Kidney epithelial cell (primary cell): ENCODE measurements at regions not wholly inside any gene's neighbourhood (a gene's known extent, or its start where the extent isn't known, plus 50 kb on each side); places are given as distances from the start of the nearest gene placed in this dataset.

ENCODE experiments used
- DNase-seq: peaks from one replicate; pipeline ENCODE4 v3.0.0-alpha.2; 2010; ENCODE audit warnings: low read depth
- H3K27me3 ChIP-seq: 2 replicates; pipeline ENCODE4 v1.6.0; 2011; ENCODE audit warnings: low read length; ENCODE audit not compliant: control insufficient read depth, insufficient read depth
- H3K36me3 ChIP-seq: 2 replicates; pipeline ENCODE4 v1.5.1; 2011; ENCODE audit warnings: low read length; ENCODE audit not compliant: control insufficient read depth, insufficient read depth
- H3K4me3 ChIP-seq: 2 replicates; pipeline ENCODE4 v1.5.1; 2011; ENCODE audit warnings: low read depth, mild to moderate bottlenecking, control low read depth, low read length
- CTCF ChIP-seq: IDR thresholded peaks from 2 replicates; pipeline ENCODE4 v1.5.1; 2011; ENCODE audit warnings: mild to moderate bottlenecking, moderate library complexity, low read length, control low read depth, inconsistent platforms; ENCODE audit not compliant: insufficient read depth, poor library complexity, severe bottlenecking

GRCh38 chr5:96043446-96043845 lies 81.8 kb upstream of the ELL2 start:
- Histone ChIP-seq H3K27me3 (no peaks in the 10 kb centered on the region), H3K4me3 (no peak overlapping the region), H3K36me3 (no peaks in the 10 kb centered on the region)
- no peak for TF ChIP-seq CTCF
- no peak for DNase-seq

GRCh38 chr5:96037128-96037527 lies 75.5 kb upstream of the ELL2 start:
- DNase-seq = no peak
- H3K27me3 ChIP-seq = no peaks in the 10 kb centered on the region
- no peaks in the 10 kb centered on the region for H3K36me3 ChIP-seq
- H3K4me3 ChIP-seq = no peak overlapping the region
- no peak for TF ChIP-seq CTCF

- no peaks in the 10 kb centered on the region for H3K27me3 ChIP-seq
- TF ChIP-seq CTCF = no peak
- no peak for DNase-seq
- no peaks in the 10 kb centered on the region for H3K36me3 ChIP-seq
- no peak overlapping the region for H3K4me3 ChIP-seq
These were observed 74.7 kb upstream of the ELL2 start for GRCh38 chr5:96036301-96036700.

- Histone ChIP-seq H3K4me3 (no peak overlapping the region), H3K36me3 (no peaks in the 10 kb centered on the region), H3K27me3 (no peaks in the 10 kb centered on the region)
- TF ChIP-seq CTCF = no peak
- DNase-seq = no peak
These were observed 74.1 kb upstream of the ELL2 start for GRCh38 chr5:96035796-96036195.

- no peaks in the 10 kb centered on the region for H3K27me3 ChIP-seq
- no peak overlapping the region for H3K4me3 ChIP-seq
- no peaks in the 10 kb centered on the region for H3K36me3 ChIP-seq
- DNase-seq = no peak
- no peak for TF ChIP-seq CTCF
These were observed 71.5 kb upstream of the ELL2 start for GRCh38 chr5:96033116-96033515.

- Histone ChIP-seq H3K36me3 (no peaks in the 10 kb centered on the region), H3K4me3 (no peak overlapping the region), H3K27me3 (no peaks in the 10 kb centered on the region)
- no peak for TF ChIP-seq CTCF
- DNase-seq = no peak
These were observed 70.2 kb upstream of the ELL2 start for GRCh38 chr5:96031811-96032261.
